ENCODE measurements at regions not wholly inside any gene's neighbourhood (a gene's known extent, or its start where the extent isn't known, plus 50 kb on each side); places are given as distances from the start of the nearest gene placed in this dataset.

- ChIA-PET POLR2A (no interaction called here), CTCF (interaction anchor here (0.6 kb wide), 2 partner anchors 37 to 38 kb away, joined by 3 read pairs; no protein-coding TSS in a partner anchor)
- Histone ChIP-seq H3K4me2 (no peak overlapping the region), H3K4me1 (no peaks in the 10 kb centered on the region), H3K4me3 (no peak overlapping the region), H3K9me3 (peaks cover 19% of the 10 kb centered on the region; the same call in 1 of the 3 replicates), H3K27ac (no peak overlapping the region)
- no peak for FAIRE-seq
- DNase-seq (ENCODE audit: low read depth in 1 of 2, low spot score in 1 of 2) = no peak
- 0% methylated on average over 1 of the region's 1 CpG for WGBS (ENCODE audit: missing lambda C conversion rate)
- no peak for ATAC-seq
- no peak for TF ChIP-seq ZNF302 (CRISPR knock-in tag; IDR thresholded peaks at IDR 0.05)
- TF ChIP-seq E2F6 (IDR thresholded peaks at IDR 0.05; ENCODE audit: borderline replicate concordance, low read depth) = no peak
- no peak for TF ChIP-seq FOXS1 (CRISPR knock-in tag; IDR thresholded peaks at IDR 0.05)
- TF ChIP-seq MAFK (IDR thresholded peaks at IDR 0.05; ENCODE audit: partially characterized antibody) = no peak
- TF ChIP-seq MAX (IDR thresholded peaks at IDR 0.05) = no peak
- TF ChIP-seq CHD4 (IDR thresholded peaks at IDR 0.05; ENCODE audit: borderline replicate concordance) = no peak
- TF ChIP-seq NR3C1 (IDR thresholded peaks at IDR 0.05) = no peak
- TF ChIP-seq HOXA7 (CRISPR knock-in tag; IDR thresholded peaks at IDR 0.05) = no peak
- TF ChIP-seq FOSB (CRISPR knock-in tag; IDR thresholded peaks at IDR 0.05) = no peak
Observed at GRCh38 chr20:6519556-6519955, 247.9 kb upstream of the BMP2 start.

GRCh38 chr20:6515261-6515660 lies 252.2 kb upstream of the BMP2 start:
- ChIA-PET POLR2A (no interaction called here), CTCF (interaction anchor here (0.9 kb wide), 1 partner anchor 88 kb away, joined by 3 read pairs; no protein-coding TSS in a partner anchor)
- FAIRE-seq = no peak

GRCh38 chr20:6513599-6513998 lies 253.9 kb upstream of the BMP2 start:
- Histone ChIP-seq H3K27ac (no peak overlapping the region), H3K9me3 (peaks cover 3% of the 10 kb centered on the region; the same call in 1 of the 3 replicates), H3K4me2 (no peak overlapping the region), H3K4me3 (no peak overlapping the region), H3K4me1 (no peaks in the 10 kb centered on the region)
- DNase-seq (ENCODE audit: low read depth in 1 of 2, low spot score in 1 of 2) (no peak), ATAC-seq (no peak), FAIRE-seq (peak; percentile 28)
- ChIA-PET POLR2A (no interaction called here), CTCF (no interaction called here)
- 10% methylated on average over 6 of the region's 6 CpGs for WGBS (ENCODE audit: missing lambda C conversion rate)
- no peak for TF ChIP-seq KDM5A (IDR thresholded peaks at IDR 0.05)
- no peak for TF ChIP-seq NFE2L2 (conservative IDR thresholded peaks at IDR 0.05; ENCODE audit: low read length)
- no peak for TF ChIP-seq NR3C1 (IDR thresholded peaks at IDR 0.05)
- TF ChIP-seq MAFK (IDR thresholded peaks at IDR 0.05; ENCODE audit: partially characterized antibody) = no peak
- TF ChIP-seq HOXB13 (CRISPR knock-in tag; IDR thresholded peaks at IDR 0.05; ENCODE audit: low read depth) = no peak
- TF ChIP-seq HOXA7 (CRISPR knock-in tag; IDR thresholded peaks at IDR 0.05) = no peak
- TF ChIP-seq MAZ (IDR thresholded peaks at IDR 0.05; ENCODE audit: borderline replicate concordance, low read depth, low read length) = no peak
- no peak for TF ChIP-seq EHMT2 (IDR thresholded peaks at IDR 0.05; ENCODE audit: low read depth)
- TF ChIP-seq ELK1 (IDR thresholded peaks at IDR 0.05; ENCODE audit: low read depth, low read length) = no peak
- no peak for TF ChIP-seq SMC3 (IDR thresholded peaks at IDR 0.05)
- no peak for TF ChIP-seq TP53 (CRISPR knock-in tag; IDR thresholded peaks at IDR 0.05)
- no peak for TF ChIP-seq RNF2 (IDR thresholded peaks at IDR 0.05; ENCODE audit: borderline replicate concordance, low read depth)
- no peak for TF ChIP-seq HEYL (CRISPR knock-in tag; IDR thresholded peaks at IDR 0.05)
- no peak for TF ChIP-seq RAD21 (conservative IDR thresholded peaks at IDR 0.05 in 1 of 2, IDR thresholded peaks at IDR 0.05 in 1 of 2)
- no peak for TF ChIP-seq ESRRA (IDR thresholded peaks at IDR 0.05; ENCODE audit: borderline replicate concordance, low read length)

More at GRCh38 chr20:6515261-6515660, 252.2 kb upstream of the BMP2 start:
- Histone ChIP-seq H3K4me1 (no peaks in the 10 kb centered on the region), H3K27ac (no peak overlapping the region), H3K4me3 (no peak overlapping the region), H3K9me3 (no peaks in the 10 kb centered on the region; the same call in 2 of the 3 replicates), H3K4me2 (no peak overlapping the region)
- no peak for ATAC-seq
- DNase-seq (ENCODE audit: low read depth in 1 of 2, low spot score in 1 of 2) = no peak
- TF ChIP-seq ATOH8 (CRISPR knock-in tag; IDR thresholded peaks at IDR 0.05; ENCODE audit: low read depth) (no peak), NFE2L2 (conservative IDR thresholded peaks at IDR 0.05; ENCODE audit: low read length) (no peak), NR3C1 (IDR thresholded peaks at IDR 0.05) (no peak), HES2 (IDR thresholded peaks at IDR 0.05) (no peak), EHMT2 (IDR thresholded peaks at IDR 0.05; ENCODE audit: low read depth) (no peak), CBX8 (IDR thresholded peaks at IDR 0.05) (no peak)
- WGBS (ENCODE audit: missing lambda C conversion rate) = 0% methylated on average over 1 of the region's 1 CpG

Measured in A549 (cell line).